OCI-LY3 (cell line): ENCODE measurements at regions not wholly inside any gene's neighbourhood (a gene's known extent, or its start where the extent isn't known, plus 50 kb on each side); places are given as distances from the start of the nearest gene placed in this dataset.

Source experiments
- EZH2phosphoT487 ChIP-seq: fragments of 200-600 bp; shearing (Covaris generic); IDR thresholded peaks from 2 replicates; pipeline ENCODE4 v1.6.1; 2018; ENCODE audit warnings: antibody characterized with exemption, mixed run types, low read depth
- TF ChIP-seq, protein P1 (sequence below): fragments of 200-600, 300-600 bp; sonication (generic); IDR thresholded peaks from 2 replicates; pipeline ENCODE4 v1.5.1; 2014; ENCODE audit warnings: antibody characterized with exemption, low read length, low read depth

- TF ChIP-seq, protein P1, sequence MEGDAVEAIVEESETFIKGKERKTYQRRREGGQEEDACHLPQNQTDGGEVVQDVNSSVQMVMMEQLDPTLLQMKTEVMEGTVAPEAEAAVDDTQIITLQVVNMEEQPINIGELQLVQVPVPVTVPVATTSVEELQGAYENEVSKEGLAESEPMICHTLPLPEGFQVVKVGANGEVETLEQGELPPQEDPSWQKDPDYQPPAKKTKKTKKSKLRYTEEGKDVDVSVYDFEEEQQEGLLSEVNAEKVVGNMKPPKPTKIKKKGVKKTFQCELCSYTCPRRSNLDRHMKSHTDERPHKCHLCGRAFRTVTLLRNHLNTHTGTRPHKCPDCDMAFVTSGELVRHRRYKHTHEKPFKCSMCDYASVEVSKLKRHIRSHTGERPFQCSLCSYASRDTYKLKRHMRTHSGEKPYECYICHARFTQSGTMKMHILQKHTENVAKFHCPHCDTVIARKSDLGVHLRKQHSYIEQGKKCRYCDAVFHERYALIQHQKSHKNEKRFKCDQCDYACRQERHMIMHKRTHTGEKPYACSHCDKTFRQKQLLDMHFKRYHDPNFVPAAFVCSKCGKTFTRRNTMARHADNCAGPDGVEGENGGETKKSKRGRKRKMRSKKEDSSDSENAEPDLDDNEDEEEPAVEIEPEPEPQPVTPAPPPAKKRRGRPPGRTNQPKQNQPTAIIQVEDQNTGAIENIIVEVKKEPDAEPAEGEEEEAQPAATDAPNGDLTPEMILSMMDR = no peak
- TF ChIP-seq EZH2phosphoT487 = no peak
These were observed 255.3 kb downstream of the SKAP2 start for GRCh38 chr7:26609082-26609481.
